Thyroid gland (tissue), 4 donors: ENCODE measurements at regions not wholly inside any gene's neighbourhood (a gene's known extent, or its start where the extent isn't known, plus 50 kb on each side); places are given as distances from the start of the nearest gene placed in this dataset.

ENCODE experiments used
- DNase-seq, 2 donors: peaks; one replicate each; pipeline ENCODE4 v3.0.0-alpha.2; 2019
- H3K27ac ChIP-seq, 3 donors: fragments of 200-600 bp; sonication (generic); 1 replicate in 2 of 3; 2 replicates in 1 of 3; pipeline ENCODE4 v1.5.1; 2016 to 2019; ENCODE audit warnings: mild to moderate bottlenecking in 1 of 3, moderate library complexity in 1 of 3
- H3K27me3 ChIP-seq: fragments of 200-600 bp; sonication (generic); one replicate; pipeline ENCODE4 v1.5.1; 2019
- H3K36me3 ChIP-seq, 2 donors: fragments of 200-600 bp; sonication (generic); one replicate each; pipeline ENCODE4 v1.5.1; 2016 to 2019
- H3K4me1 ChIP-seq, 2 donors: fragments of 200-600 bp; sonication (generic); one replicate each; pipeline ENCODE4 v1.5.1; 2017 to 2019
- H3K4me3 ChIP-seq, 3 donors: fragments of 200-600 bp; sonication (generic); replicated peaks in 1 of 3; 1 replicate in 2 of 3; 2 replicates in 1 of 3; pipeline ENCODE4 v1.5.1; 2016; ENCODE audit warnings: mild to moderate bottlenecking in 1 of 3
- H3K9me3 ChIP-seq: fragments of 200-600 bp; sonication (generic); one replicate; pipeline ENCODE4 v1.5.1; 2017
- CTCF ChIP-seq, 6 experiments: fragments of 200-600 bp in 3 of 6; fragments of 450-650 bp in 3 of 6; sonication (generic) in 3 of 6; IDR thresholded peaks; one replicate each; pipeline ENCODE4 v1.5.1; 2016 to 2019; ENCODE audit warnings: antibody characterized with exemption in 6 of 6, mild to moderate bottlenecking in 2 of 6, inconsistent platforms in 1 of 6, moderate library complexity in 1 of 6
- POLR2A ChIP-seq, 2 donors: fragments of 450-650 bp; IDR thresholded peaks; one replicate each; pipeline ENCODE4 v1.6.1; 2017; ENCODE audit warnings: antibody characterized with exemption in 2 of 2, mild to moderate bottlenecking in 2 of 2, moderate library complexity in 1 of 2
- WGBS, 2 donors: methylation state at CpG; one replicate each; pipeline ENCODE4 v1.1.5; 2017; 5-methylcytosine and 5-hydroxymethylcytosine counted together
- intact Hi-C: fragments of 100-400 bp; cut with DNase I; formaldehyde crosslinking; loops from one replicate; pipeline ENCODE4 v1.15.1; 2023

DNA sequence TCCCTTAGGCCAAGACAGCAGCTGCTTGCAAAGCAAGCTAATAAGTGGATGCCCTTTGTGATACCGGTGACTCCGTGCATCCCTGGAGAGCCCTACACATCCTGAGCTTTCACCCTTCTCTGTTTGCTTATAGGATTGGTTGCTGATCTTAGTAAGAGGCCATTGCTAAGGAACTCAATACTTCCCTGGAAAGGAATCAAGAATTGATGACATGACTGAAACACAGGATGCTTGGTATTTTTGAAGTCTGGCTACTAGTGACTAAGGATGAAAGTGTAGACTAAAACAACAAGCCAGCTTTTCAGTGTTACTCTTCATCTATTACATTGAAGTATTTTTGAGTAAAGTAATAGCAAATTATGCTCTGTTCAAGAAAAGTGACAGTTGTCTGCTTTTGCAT, 123.0 kb upstream of the SERPINE2 start:
- Histone ChIP-seq H3K27me3 (no peaks in the 10 kb centered on the region), H3K9me3 (no peaks in the 10 kb centered on the region), H3K4me3 (no peak overlapping the region), H3K36me3 (no peaks in the 10 kb centered on the region), H3K27ac (no peak overlapping the region), H3K4me1 (no peaks in the 10 kb centered on the region)
- TF ChIP-seq CTCF (IDR thresholded peaks at IDR 0.05): no peak
- no peak for TF ChIP-seq POLR2A (IDR thresholded peaks at IDR 0.05)
- 40 to 51% methylated on average over 2 of the region's 2 CpGs for WGBS, 2 donors
- DNase-seq: no peak
- intact Hi-C loops: no loop called here

GRCh38 chr2:224161712-224162111, 122.6 kb upstream of the SERPINE2 start:
- Histone ChIP-seq H3K4me1 (no peaks in the 10 kb centered on the region), H3K4me3 (no peak overlapping the region), H3K27ac (no peak overlapping the region), H3K27me3 (no peaks in the 10 kb centered on the region), H3K9me3 (no peaks in the 10 kb centered on the region), H3K36me3 (no peaks in the 10 kb centered on the region)
- 56 to 72% methylated on average over 2 of the region's 2 CpGs for WGBS, 2 donors
- TF ChIP-seq CTCF (IDR thresholded peaks at IDR 0.05) (no peak), POLR2A (IDR thresholded peaks at IDR 0.05) (no peak)
- intact Hi-C loops: no loop called here
- no peak for DNase-seq

DNA sequence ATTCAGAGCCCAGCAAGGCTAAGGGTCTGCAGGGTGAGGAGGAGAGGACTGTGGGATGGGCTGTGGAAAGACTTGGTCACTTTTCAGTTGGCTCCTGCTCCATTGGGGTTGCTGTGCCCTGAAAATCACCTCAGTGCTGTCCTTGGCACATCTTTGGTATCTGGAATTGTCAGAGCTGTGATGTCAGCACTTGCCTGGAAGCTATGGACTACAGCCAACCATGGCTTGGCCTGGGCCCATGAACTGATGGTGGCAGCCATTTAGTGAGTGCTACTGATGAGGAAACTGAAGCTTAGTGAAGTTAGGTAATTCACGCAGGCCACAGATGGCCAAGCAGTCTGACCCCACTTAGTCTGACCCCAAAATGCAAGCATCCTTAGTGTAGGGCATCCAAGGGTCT, 121.8 kb upstream of the SERPINE2 start:
- Histone ChIP-seq H3K4me1 (no peaks in the 10 kb centered on the region), H3K27me3 (no peaks in the 10 kb centered on the region), H3K36me3 (no peaks in the 10 kb centered on the region), H3K4me3 (no peak overlapping the region), H3K9me3 (no peaks in the 10 kb centered on the region), H3K27ac (no peak overlapping the region)
- TF ChIP-seq CTCF (IDR thresholded peaks at IDR 0.05) (no peak), POLR2A (IDR thresholded peaks at IDR 0.05) (no peak)
- 67 to 89% methylated on average over 1 of the region's 1 CpG for WGBS, 2 donors
- intact Hi-C loops: no loop called here
- no peak for DNase-seq

DNA sequence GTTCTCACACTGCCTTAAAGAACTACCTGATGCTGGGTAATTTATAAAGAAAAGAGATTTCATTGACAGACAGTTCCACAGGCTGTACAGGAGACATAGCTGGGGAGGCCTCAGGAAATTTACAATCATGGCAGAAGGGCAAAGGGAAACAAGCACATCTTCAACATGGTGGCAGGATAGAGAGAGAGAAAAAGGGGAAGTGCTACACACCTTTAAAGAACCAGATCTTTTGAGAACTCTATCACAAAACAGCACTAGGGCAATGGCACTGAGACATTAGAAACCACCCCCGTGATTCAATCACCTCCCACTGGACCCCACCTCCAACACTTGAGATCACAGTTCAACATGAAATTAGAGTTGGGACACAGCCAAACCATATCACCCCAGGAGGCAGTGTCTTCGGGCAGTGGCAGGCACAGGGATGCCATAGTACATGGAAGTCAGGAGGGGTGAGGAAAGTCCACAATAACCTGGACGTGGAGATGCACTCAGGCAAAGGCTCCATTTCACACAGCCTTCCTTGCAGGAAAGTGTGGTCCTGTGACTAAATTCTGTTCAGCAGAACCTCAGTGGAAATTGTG, 120.4 kb upstream of the SERPINE2 start:
- H3K9me3 ChIP-seq: no peaks in the 10 kb centered on the region
- TF ChIP-seq CTCF (IDR thresholded peaks at IDR 0.05) (no peak), POLR2A (IDR thresholded peaks at IDR 0.05) (no peak)
- H3K27me3 ChIP-seq: no peaks in the 10 kb centered on the region
- no peaks in the 10 kb centered on the region for H3K4me1 ChIP-seq
- H3K36me3 ChIP-seq: no peaks in the 10 kb centered on the region
- intact Hi-C loops: no loop called here
- 90 to 100% methylated on average over 2 to 3 of the region's 3 CpGs for WGBS, 2 donors
- no peak overlapping the region for H3K4me3 ChIP-seq
- H3K27ac ChIP-seq: no peak overlapping the region
- DNase-seq: no peak

- Histone ChIP-seq H3K27me3 (no peaks in the 10 kb centered on the region), H3K36me3 (no peaks in the 10 kb centered on the region), H3K9me3 (no peaks in the 10 kb centered on the region), H3K4me3 (no peak overlapping the region), H3K4me1 (no peaks in the 10 kb centered on the region), H3K27ac (no peak overlapping the region)
- TF ChIP-seq CTCF (IDR thresholded peaks at IDR 0.05): no peak
- intact Hi-C loops: no loop called here
- no peak for DNase-seq
Measured at GRCh38 chr2:224158831-224159230, 119.7 kb upstream of the SERPINE2 start.
